GM21360 (cell line): ENCODE measurements at regions not wholly inside any gene's neighbourhood (a gene's known extent, or its start where the extent isn't known, plus 50 kb on each side); places are given as distances from the start of the nearest gene placed in this dataset.
"Not testable (repeated sequence)": the region's sequence is repeated elsewhere in the genome, so short reads cannot be mapped to it uniquely, and the experiment has no call there.

ENCODE experiments used
- ATAC-seq: cut with Tn5 transposase; IDR thresholded peaks from one replicate; pipeline ENCODE4 v1.9.1; 2021; ENCODE audit warnings: mild to moderate bottlenecking, moderate library complexity; ENCODE audit not compliant: unreplicated experiment

DNA sequence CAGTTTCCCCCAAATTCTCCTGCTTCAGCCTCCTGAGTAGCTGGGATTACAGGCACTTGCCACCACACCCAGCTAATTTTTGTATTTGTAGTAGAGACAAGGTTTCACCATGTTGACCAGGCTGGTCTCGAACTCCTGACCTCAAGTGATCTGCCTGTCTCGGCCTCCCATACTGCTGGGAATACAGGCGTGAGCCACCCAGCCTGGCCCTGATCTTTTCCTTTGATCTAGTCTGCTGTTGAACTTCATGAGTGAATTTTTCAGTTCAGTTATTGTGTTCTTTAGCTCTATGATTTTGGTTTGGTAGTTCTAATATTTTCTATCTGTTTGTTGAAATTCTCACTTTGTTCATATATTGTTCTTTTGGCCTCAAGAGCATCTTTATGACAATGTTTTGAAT is 83.4 kb upstream of the RAP2C start:
- not testable (repeated sequence) for ATAC-seq

GRCh38 chrX:132294776-132295495 is 75.7 kb upstream of the RAP2C start:
- ATAC-seq, result no peak

- ATAC-seq, result no peak
Measured at GRCh38 chrX:132294192-132294591, 74.9 kb upstream of the RAP2C start.

- ATAC-seq, result peak; percentile 79
Measured at GRCh38 chrX:132292793-132293192, 73.5 kb upstream of the RAP2C start.

GRCh38 chrX:132277953-132278614 is 58.8 kb upstream of the RAP2C start:
- ATAC-seq, result no peak

GRCh38 chrX:132272826-132273225 is 53.6 kb upstream of the RAP2C start:
- no peak for ATAC-seq

- ATAC-seq, result no peak
Measured at GRCh38 chrX:132271311-132271778, 52.1 kb upstream of the RAP2C start.

GRCh38 chrX:132270699-132271098 is 51.5 kb upstream of the RAP2C start:
- no peak for ATAC-seq

DNA sequence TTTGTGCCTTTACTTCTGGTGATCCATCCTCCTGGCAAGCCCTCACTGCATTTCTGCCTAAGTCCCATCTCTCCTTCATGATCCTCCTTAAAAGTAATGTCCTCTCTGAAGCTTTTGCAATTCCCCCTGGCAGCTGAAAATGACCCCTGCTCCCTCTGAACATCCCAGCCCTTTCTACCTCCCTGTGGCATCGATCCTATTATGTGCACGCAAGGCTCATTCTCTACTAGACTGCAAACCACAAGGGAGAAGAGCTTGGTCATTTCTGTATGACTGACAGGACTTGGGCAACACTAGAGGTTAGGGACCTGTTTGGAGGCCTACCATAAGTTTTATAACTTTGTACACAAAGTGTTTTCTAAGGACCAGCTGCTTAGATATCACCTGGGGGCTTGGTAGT is 50.8 kb upstream of the RAP2C start:
- no peak for ATAC-seq
